ENCODE measurements at regions not wholly inside any gene's neighbourhood (a gene's known extent, or its start where the extent isn't known, plus 50 kb on each side); places are given as distances from the start of the nearest gene placed in this dataset.
"Not testable (repeated sequence)": the region's sequence is repeated elsewhere in the genome, so short reads cannot be mapped to it uniquely, and the experiment has no call there.

GRCh38 chr7:76736091-76736490 lies 109.0 kb upstream of the POMZP3 start:
- H3K27ac Mint-ChIP-seq; H3K4me3 Mint-ChIP-seq; intact Hi-C loops (cut with micrococcal nuclease); H3K27me3 Mint-ChIP-seq; ATAC-seq (ENCODE audit: low read depth); POLR2A ChIA-PET; CTCF ChIA-PET; H3K9me3 Mint-ChIP-seq; H3K4me1 Mint-ChIP-seq; H3K36me3 Mint-ChIP-seq (ENCODE audit: low read depth); DNase-seq: not testable (repeated sequence)

- CTCF ChIA-PET = not testable (repeated sequence)
Measured at GRCh38 chr7:76735668-76736067, 108.6 kb upstream of the POMZP3 start.

GRCh38 chr7:76728571-76728974 lies 101.5 kb upstream of the POMZP3 start:
- DNase-seq; H3K27me3 Mint-ChIP-seq; ATAC-seq (ENCODE audit: low read depth); H3K4me1 Mint-ChIP-seq; POLR2A ChIA-PET; CTCF ChIA-PET; intact Hi-C loops (cut with micrococcal nuclease); H3K9me3 Mint-ChIP-seq; H3K36me3 Mint-ChIP-seq (ENCODE audit: low read depth); H3K27ac Mint-ChIP-seq; H3K4me3 Mint-ChIP-seq: not testable (repeated sequence)

More at GRCh38 chr7:76735668-76736067, 108.6 kb upstream of the POMZP3 start:
- DNase-seq; H3K4me1 Mint-ChIP-seq; H3K27me3 Mint-ChIP-seq; ATAC-seq (ENCODE audit: low read depth); H3K36me3 Mint-ChIP-seq (ENCODE audit: low read depth); H3K27ac Mint-ChIP-seq; H3K4me3 Mint-ChIP-seq; intact Hi-C loops (cut with micrococcal nuclease); H3K9me3 Mint-ChIP-seq; POLR2A ChIA-PET: not testable (repeated sequence)

GRCh38 chr7:76723928-76724327 lies 96.8 kb upstream of the POMZP3 start:
- POLR2A ChIA-PET; DNase-seq; H3K27ac Mint-ChIP-seq; ATAC-seq (ENCODE audit: low read depth); H3K4me3 Mint-ChIP-seq; H3K9me3 Mint-ChIP-seq; H3K27me3 Mint-ChIP-seq; H3K4me1 Mint-ChIP-seq; intact Hi-C loops (cut with micrococcal nuclease); H3K36me3 Mint-ChIP-seq (ENCODE audit: low read depth); CTCF ChIA-PET: not testable (repeated sequence)

GRCh38 chr7:76716551-76716950 lies 89.5 kb upstream of the POMZP3 start:
- intact Hi-C loops (cut with micrococcal nuclease); H3K27ac Mint-ChIP-seq; H3K36me3 Mint-ChIP-seq (ENCODE audit: low read depth); CTCF ChIA-PET; ATAC-seq (ENCODE audit: low read depth); DNase-seq; H3K4me1 Mint-ChIP-seq; H3K27me3 Mint-ChIP-seq; H3K4me3 Mint-ChIP-seq; POLR2A ChIA-PET: not testable (repeated sequence)
- peaks cover 14% of the 10 kb centered on the region for H3K9me3 Mint-ChIP-seq

- H3K4me1 Mint-ChIP-seq; intact Hi-C loops (cut with micrococcal nuclease); POLR2A ChIA-PET; H3K4me3 Mint-ChIP-seq; CTCF ChIA-PET; H3K27me3 Mint-ChIP-seq; H3K36me3 Mint-ChIP-seq (ENCODE audit: low read depth); H3K27ac Mint-ChIP-seq; DNase-seq; ATAC-seq (ENCODE audit: low read depth): not testable (repeated sequence)
- H3K9me3 Mint-ChIP-seq = peaks cover 11% of the 10 kb centered on the region
Measured at GRCh38 chr7:76712926-76713325, 85.8 kb upstream of the POMZP3 start.

- intact Hi-C loops (cut with micrococcal nuclease); CTCF ChIA-PET; H3K4me1 Mint-ChIP-seq; H3K27me3 Mint-ChIP-seq; POLR2A ChIA-PET; H3K36me3 Mint-ChIP-seq (ENCODE audit: low read depth); H3K27ac Mint-ChIP-seq; ATAC-seq (ENCODE audit: low read depth); H3K9me3 Mint-ChIP-seq; H3K4me3 Mint-ChIP-seq; DNase-seq: not testable (repeated sequence)
Measured at GRCh38 chr7:76711648-76712047, 84.6 kb upstream of the POMZP3 start.

- H3K4me3 Mint-ChIP-seq; ATAC-seq (ENCODE audit: low read depth); H3K36me3 Mint-ChIP-seq (ENCODE audit: low read depth); H3K27ac Mint-ChIP-seq; H3K27me3 Mint-ChIP-seq; CTCF ChIA-PET; DNase-seq; H3K9me3 Mint-ChIP-seq; H3K4me1 Mint-ChIP-seq; intact Hi-C loops (cut with micrococcal nuclease); POLR2A ChIA-PET: not testable (repeated sequence)
Measured at GRCh38 chr7:76709703-76710102, 82.6 kb upstream of the POMZP3 start.

- intact Hi-C loops (cut with micrococcal nuclease); ATAC-seq (ENCODE audit: low read depth); H3K4me3 Mint-ChIP-seq; POLR2A ChIA-PET; H3K9me3 Mint-ChIP-seq; H3K36me3 Mint-ChIP-seq (ENCODE audit: low read depth); H3K27ac Mint-ChIP-seq; H3K4me1 Mint-ChIP-seq; CTCF ChIA-PET; H3K27me3 Mint-ChIP-seq; DNase-seq: not testable (repeated sequence)
Measured at GRCh38 chr7:76708446-76708845, 81.4 kb upstream of the POMZP3 start.

- DNase-seq; H3K4me1 Mint-ChIP-seq; CTCF ChIA-PET; H3K4me3 Mint-ChIP-seq; H3K9me3 Mint-ChIP-seq; ATAC-seq (ENCODE audit: low read depth); intact Hi-C loops (cut with micrococcal nuclease); H3K27me3 Mint-ChIP-seq; H3K36me3 Mint-ChIP-seq (ENCODE audit: low read depth); H3K27ac Mint-ChIP-seq; POLR2A ChIA-PET: not testable (repeated sequence)
Measured at GRCh38 chr7:76703815-76704214, 76.7 kb upstream of the POMZP3 start.

GRCh38 chr7:76686277-76686676 lies 59.2 kb upstream of the POMZP3 start:
- CTCF ChIA-PET; H3K4me1 Mint-ChIP-seq; ATAC-seq (ENCODE audit: low read depth); H3K27me3 Mint-ChIP-seq; H3K4me3 Mint-ChIP-seq; H3K36me3 Mint-ChIP-seq (ENCODE audit: low read depth); H3K9me3 Mint-ChIP-seq; DNase-seq; H3K27ac Mint-ChIP-seq; POLR2A ChIA-PET; intact Hi-C loops (cut with micrococcal nuclease): not testable (repeated sequence)

- CTCF ChIA-PET = not testable (repeated sequence)
Measured at GRCh38 chr7:76684737-76685136, 57.7 kb upstream of the POMZP3 start.

GRCh38 chr7:76683631-76684030 lies 56.6 kb upstream of the POMZP3 start:
- DNase-seq; CTCF ChIA-PET; H3K36me3 Mint-ChIP-seq (ENCODE audit: low read depth); POLR2A ChIA-PET; ATAC-seq (ENCODE audit: low read depth); intact Hi-C loops (cut with micrococcal nuclease); H3K9me3 Mint-ChIP-seq; H3K4me1 Mint-ChIP-seq; H3K4me3 Mint-ChIP-seq; H3K27ac Mint-ChIP-seq; H3K27me3 Mint-ChIP-seq: not testable (repeated sequence)

More at GRCh38 chr7:76684737-76685136, 57.7 kb upstream of the POMZP3 start:
- H3K27ac Mint-ChIP-seq; H3K36me3 Mint-ChIP-seq (ENCODE audit: low read depth); H3K4me3 Mint-ChIP-seq; intact Hi-C loops (cut with micrococcal nuclease); H3K9me3 Mint-ChIP-seq; POLR2A ChIA-PET; H3K4me1 Mint-ChIP-seq; DNase-seq; ATAC-seq (ENCODE audit: low read depth); H3K27me3 Mint-ChIP-seq: not testable (repeated sequence)

Measured in activated B cell treated with CpG ODN at 0.5 μM for 24 hours (primary cell).